ENCODE measurements at regions not wholly inside any gene's neighbourhood (a gene's known extent, or its start where the extent isn't known, plus 50 kb on each side); places are given as distances from the start of the nearest gene placed in this dataset.

GRCh38 chr14:76930549-76930948, 98.0 kb downstream of the IRF2BPL start:
- TF ChIP-seq ELF4 (IDR thresholded peaks at IDR 0.05) (no peak), FOXK2 (IDR thresholded peaks at IDR 0.05) (no peak), ARNT (IDR thresholded peaks at IDR 0.05) (no peak), FOXA1 (IDR thresholded peaks at IDR 0.05) (no peak), SP1 (IDR thresholded peaks at IDR 0.05) (no peak), BHLHE40 (IDR thresholded peaks at IDR 0.05; ENCODE audit: borderline replicate concordance) (no peak), HDGF (IDR thresholded peaks at IDR 0.05; ENCODE audit: borderline replicate concordance) (no peak), L3MBTL2 (conservative IDR thresholded peaks at IDR 0.05) (no peak), ZNF384 (IDR thresholded peaks at IDR 0.05) (no peak)

Measured in HEK293T (cell line).